GM18507 (cell line): ENCODE measurements at regions not wholly inside any gene's neighbourhood (a gene's known extent, or its start where the extent isn't known, plus 50 kb on each side); places are given as distances from the start of the nearest gene placed in this dataset.
"Not testable (repeated sequence)": the region's sequence is repeated elsewhere in the genome, so short reads cannot be mapped to it uniquely, and the experiment has no call there.

ENCODE experiments used
- DNase-seq: peaks from one replicate; pipeline ENCODE4 v3.0.0; 2011; ENCODE audit warnings: low read depth; ENCODE audit not compliant: insufficient read length; ENCODE audit errors: extremely low spot score
- FAIRE-seq: peaks from 2 replicates; lab custom pipeline; 2011; peaks lifted over from hg19 to GRCh38; lab: Jason Lieb, UNC

DNA sequence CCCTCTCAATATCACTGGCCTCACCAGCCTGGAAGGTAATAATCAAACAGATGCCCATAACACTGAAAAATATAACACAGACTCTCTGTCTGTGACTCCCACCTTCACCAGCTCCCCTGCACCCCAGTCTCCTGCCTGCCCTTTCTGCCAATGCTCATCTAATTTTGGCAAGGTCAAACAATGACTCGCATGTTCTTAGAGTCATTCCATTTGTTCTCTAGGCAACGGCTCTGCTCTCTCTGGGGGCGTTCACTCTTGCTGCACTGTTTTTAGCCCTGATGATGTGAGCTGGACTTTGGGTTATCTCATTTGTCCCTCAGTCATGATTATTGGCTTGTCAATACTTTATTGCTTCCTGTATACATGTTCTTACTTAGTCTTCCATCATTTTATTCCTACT, 691.8 kb downstream of the FLRT2 start:
- no peak for FAIRE-seq
- DNase-seq = no peak

DNA sequence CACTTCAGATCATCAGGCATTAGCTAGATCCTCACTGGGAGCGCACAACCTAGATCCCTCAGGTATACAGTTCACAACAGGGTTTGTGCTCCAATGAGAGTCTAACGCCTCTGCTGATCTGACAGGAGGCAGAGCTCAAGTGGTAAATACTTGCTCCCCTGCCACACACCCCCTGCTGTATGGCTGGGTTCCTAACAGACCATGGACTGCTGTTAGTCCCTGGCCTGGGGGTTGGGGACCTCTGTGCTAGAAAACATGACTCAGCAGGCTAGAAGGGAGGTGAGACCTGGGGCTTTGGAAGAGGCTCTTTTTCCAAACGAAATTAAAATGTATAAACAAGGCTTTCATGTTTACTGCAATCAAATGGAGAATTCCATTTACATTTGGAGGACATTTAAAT, 691.1 kb downstream of the FLRT2 start:
- no peak for FAIRE-seq
- no peak for DNase-seq

DNA sequence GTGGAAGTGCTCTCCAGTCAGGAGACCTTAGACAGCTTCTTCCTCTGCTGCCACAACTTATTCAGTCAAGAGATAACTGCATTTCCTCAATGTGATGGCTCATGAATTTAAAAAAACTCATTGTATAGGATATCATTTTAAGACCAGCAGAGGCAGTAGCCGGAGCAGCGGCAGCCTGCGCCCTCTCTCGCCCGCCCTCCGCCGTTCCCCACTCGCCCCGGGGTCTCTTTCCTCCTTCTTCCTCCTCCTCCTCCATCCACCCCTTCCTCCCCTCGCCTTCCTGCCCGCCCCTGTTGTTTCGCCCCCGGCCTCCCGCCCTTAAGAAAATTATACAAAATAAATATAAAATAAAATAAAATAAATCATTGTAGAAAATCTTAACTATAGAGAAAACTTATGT, 687.6 kb downstream of the FLRT2 start:
- no peak for DNase-seq
- no peak for FAIRE-seq

DNA sequence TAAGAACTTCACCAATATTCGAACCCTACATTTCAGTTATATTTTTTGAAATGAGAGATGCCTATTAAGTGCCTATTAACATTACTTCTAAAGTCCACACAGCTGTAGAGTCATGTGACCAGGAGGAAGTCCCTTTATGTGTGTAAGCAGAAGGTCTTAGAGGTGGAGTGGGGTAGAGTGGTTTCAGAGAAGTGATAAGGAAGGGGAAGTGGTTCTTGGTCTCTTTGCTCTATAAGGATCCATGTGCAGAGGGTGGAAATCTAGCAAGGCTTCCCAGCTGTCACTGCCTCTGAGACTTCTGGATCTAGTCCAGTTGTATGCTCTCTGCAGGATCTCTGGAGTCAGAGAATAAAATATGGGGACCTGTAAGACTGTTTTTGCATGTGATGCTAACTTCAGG, 673.9 kb downstream of the FLRT2 start:
- FAIRE-seq (no peak), DNase-seq (no peak)

DNA sequence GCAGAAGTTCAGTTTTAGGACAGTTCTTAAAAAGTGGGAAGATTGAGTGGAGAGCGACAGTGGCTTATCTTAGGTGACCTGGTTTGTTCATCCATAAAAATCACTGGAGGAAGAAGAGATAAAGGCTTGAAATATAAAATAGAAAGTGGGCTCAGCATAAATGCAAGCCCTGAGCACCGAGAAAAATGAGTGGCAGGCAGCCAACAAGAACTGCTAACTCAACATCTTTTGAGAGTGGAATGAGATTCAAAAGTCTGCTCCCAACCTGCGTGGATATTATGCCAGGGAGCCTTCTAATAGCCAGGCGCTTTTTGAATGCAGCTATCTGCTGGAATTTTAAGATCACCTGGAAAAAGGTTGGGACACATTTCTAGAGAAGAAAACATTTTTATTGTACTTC, 666.5 kb downstream of the FLRT2 start:
- DNase-seq (no peak), FAIRE-seq (no peak)

DNA sequence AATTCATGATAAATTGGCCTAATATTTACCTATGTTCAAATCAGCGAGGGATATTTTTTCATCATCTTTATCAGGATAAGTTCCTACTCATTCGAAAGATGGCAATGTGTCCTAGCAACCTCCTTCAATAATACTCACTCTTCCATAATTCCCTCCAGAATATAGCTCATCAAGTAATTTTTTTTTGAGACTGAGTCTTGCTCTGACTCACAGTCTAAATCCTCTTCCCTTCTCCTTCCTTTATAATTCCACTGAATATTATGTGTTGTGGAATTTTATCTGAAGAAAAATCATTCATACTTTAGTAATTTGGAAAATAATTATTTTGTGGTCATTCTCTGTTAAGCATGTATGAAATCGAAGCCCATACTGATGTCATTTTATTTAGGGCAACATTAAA, 663.8 kb downstream of the FLRT2 start:
- FAIRE-seq = no peak
- no peak for DNase-seq

DNA sequence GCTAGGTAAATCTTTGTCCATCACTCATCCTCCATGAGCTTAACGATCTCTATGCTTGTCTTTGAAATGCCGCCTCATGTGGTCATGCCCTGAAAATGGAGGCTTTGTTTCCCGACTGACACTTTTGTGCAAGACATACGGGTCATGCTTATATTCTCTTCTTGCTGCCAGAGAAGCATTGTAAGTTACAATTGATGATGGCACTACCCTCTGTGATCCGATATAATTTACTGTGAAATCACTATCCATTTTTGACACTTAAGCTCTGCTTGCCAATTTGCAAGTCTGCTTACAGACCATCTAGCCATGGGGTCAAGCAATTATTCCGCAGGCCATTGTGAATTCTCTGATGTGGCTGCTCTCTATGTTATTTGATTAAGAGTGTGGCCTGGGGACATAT, 650.0 kb downstream of the FLRT2 start:
- FAIRE-seq = no peak
- DNase-seq = no peak

DNA sequence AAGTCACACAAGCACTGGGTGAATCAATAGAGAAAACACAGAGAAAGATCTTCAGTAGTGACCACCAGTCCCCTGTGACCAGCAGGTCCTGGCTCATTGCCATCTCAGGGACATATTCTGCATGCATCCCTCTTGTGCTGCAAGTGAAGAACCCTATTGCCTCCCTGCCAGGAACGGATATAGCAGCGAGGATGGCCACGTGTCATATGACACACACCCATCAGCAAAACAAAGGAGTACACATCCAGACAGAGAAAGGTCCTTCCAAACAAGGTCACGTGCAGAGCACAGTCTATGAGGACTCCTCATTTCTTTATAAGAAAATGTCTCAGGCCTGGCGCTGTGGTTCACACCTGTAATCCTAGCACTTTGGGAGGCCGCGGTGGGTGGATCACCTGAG, 638.4 kb downstream of the FLRT2 start:
- DNase-seq (no peak), FAIRE-seq (no peak)

DNA sequence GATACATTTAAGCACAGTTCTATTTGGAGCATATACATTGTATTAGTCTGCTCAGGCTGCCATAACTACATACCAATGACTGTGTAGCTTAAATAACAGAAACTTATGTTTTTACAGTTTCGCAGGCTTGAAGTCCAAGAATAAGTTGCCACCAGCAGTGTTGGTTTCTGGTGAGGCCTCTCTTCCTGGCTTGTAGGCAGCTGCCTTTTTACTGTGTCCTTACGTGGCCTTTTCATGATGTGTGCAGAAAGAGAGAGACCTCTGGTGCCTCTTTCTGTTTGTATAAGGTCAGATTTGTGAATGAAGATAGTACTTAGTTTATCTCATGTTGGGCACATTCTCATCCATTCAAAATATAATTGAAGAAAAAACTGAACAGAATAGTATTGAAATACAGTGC, 636.6 kb downstream of the FLRT2 start:
- no peak for FAIRE-seq
- DNase-seq = no peak

DNA sequence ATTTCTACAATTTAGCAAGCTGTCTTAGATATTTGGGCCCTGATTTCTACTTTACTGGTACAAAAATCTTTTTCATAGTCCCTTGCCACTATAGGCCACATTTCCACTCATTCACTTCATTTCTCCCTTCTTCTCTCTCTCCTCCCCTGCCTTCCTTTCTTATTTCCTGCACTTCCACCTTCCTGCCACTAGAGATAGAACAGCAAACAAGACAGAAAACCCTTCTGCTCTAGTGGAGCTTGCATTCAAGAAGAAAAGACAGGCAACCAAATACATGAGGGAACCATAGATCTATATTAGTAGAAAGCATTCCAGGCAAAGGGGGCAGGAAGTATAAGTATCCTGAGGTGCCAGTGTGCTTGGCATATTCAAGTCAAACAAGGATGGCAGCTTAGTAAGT, 623.5 kb downstream of the FLRT2 start:
- no peak for FAIRE-seq

DNA sequence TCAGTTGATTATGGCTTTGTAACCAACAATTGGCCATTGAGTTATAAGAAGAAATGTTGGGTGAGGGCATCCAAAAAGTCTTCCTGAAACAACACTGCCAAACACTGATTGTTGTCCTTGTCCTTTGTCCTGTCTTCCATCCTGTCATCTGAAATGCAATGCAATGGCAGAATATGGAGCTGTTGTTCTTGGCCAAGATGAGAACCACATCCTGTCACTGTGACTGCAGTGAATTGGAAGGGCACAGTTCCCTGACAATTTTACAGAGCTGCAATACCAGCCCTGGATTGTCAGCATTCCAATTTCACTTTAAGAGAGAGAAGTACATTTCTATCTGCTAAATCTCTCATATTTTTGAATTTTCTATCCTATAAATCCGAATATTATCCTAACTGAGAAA, 613.3 kb downstream of the FLRT2 start:
- DNase-seq (no peak), FAIRE-seq (no peak)

More for the DNA sequence above, 623.5 kb downstream of the FLRT2 start:
- DNase-seq = no peak

DNA sequence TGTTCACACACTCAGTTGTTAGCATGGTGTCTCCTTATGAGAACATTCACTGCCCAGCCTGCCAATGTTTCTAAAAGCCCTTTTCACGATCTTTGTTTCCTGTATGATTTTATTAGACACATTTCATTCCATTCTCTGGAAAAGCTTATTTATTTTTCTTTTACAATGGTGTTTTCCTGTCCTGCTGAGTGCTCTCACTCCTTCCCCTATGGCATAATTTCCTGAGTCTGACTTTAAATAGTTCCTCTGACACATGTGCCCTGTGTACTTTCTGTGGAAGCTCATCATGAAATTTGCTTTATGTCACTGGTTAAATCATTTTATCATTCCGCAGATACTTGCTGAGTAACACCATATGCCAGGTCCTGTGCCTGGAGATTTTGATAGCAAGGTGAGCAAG, 612.0 kb downstream of the FLRT2 start:
- no peak for DNase-seq
- FAIRE-seq = no peak

DNA sequence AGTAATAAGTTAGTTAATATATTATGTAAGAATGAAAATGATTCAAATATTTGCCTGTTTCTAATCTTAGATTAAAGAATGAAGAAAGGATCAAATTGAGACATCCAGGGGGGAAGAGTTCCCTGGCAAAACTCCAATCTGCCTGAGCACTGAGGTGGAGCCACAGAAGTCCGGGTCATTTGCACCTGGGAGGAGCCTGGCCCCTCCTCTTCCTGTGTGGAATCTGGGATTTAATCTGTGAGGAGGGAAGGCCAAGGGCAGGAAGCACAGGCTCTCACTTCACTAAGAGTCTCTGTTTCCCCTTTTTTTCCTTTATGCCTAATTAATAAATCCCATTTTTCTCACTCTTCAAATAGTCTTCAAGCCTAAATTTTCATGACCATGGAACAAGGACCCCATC, 599.5 kb downstream of the FLRT2 start:
- DNase-seq = no peak
- no peak for FAIRE-seq

DNA sequence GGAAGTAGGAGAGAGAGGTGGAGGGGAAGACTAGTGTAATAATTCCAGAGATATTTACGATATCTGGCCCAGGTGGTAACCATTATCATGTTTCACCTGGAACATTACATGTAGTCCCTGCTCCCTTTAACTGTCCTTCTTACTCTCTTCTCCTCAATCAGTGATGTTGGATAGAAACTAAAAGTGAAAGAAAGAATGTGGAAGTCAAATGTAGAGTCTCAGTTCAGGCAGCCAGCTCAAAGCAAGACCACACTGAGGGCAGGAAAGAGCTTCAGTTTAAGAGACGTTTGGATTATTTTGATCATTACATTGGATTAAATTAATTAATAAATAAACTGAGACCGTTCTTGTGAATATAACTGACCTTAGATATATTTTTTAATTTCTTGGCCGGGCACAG, 594.4 kb downstream of the FLRT2 start:
- DNase-seq = no peak
- FAIRE-seq = no peak

DNA sequence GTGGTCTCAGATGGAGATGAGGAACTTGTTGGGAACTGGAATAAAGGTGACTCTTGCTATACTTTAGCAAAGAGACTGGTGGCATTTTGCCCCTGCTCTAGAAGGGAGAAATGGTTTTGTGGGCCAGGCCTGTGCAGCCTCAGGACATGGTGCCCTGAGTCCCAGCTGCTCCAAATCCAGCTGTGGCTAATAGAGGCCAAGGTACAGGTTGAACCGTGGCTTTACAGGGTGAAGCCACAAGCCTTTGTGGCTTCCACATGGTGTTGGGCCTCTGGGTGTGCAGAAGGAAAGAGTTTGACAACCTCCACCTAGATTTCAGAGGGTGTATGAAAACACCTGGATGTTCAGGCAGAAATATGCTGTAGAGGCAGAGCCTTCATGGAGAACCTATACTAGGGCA, 586.0 kb downstream of the FLRT2 start:
- DNase-seq = no peak

DNA sequence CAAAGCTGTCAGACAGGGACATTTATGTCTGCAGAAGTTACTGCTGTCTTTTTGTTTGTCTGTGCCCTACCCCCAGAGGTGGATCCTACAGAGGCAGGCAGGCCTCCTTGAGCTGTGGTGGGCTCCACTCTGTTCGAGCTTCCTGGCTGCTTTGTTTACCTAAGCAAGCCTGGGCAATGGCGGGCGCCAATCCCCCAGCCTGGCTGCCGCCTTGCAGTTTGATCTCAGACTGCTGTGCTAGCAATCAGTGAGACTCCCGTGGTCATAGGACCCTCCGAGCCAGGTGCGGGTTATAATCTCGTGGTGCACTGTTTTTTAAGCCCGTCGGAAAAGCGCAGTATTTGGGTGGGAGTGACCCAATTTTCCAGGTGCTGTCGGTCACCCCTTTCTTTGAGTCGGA, 580.9 kb downstream of the FLRT2 start:
- not testable (repeated sequence) for DNase-seq, FAIRE-seq

More for the DNA sequence above, 586.0 kb downstream of the FLRT2 start:
- FAIRE-seq = no peak

DNA sequence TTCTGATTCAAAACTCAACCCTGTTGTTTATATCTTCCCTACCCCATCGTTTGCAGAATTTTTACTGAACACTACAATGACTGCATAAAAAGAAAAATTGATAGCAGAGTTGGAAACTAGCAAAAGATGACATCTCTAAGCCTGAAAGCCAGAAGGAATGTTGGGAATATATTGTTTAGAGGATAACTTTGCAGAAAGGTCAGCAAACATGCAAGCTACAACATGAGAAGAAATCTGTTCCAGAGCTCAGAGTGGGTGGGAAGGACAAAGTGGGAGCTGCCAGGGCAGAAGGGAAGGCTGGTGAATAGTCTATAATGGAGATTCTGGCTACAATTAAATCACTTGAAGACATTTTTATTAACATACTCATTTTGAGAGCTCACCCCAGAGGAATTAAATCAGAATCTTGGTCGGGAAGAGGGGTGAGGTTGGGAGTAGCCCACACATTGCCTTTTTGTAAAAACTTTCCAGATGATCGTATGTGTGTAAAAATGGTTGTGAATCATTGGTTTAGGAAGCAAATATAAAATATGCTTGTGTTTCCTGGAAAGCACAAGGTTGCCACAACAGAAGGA, 574.8 kb downstream of the FLRT2 start:
- DNase-seq = no peak
- no peak for FAIRE-seq

DNA sequence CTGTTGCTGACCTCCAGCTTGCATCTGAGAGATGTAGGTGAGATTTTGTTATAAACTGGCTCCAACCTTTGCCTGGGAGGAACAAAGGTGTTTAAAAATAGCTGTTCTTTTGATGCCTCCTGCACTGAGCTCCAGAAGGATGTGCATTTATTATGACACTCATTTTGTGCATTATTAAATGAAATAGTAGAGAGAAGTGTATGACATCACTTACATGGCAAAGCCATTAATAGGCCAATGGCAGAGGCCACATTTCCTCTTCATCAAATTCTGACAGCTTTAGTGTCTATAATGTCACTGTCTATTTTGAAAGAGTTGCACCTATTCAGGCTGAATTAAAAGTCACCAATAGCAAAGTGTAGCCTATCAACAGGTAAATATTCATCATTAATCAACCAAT, 564.6 kb downstream of the FLRT2 start:
- no peak for FAIRE-seq
- DNase-seq = no peak

DNA sequence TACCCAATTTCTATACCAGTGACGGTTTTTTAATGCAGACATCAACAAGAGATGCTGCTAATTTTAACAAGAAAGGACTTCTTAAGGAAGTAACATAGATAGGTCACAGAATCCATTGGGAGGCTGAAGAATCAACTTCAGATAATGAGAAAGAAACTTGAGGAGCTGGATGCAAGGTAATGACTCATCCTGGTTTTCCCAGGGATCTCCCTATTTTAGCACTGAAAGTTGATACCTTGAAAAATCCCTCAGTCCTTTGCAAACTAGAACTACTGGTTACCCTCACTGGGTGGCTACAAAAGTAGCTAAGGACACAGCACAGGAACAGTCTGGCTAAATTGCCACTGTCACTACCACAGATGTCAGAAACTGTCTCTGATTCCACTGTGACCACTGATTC, 561.9 kb downstream of the FLRT2 start:
- FAIRE-seq (no peak), DNase-seq (no peak)

DNA sequence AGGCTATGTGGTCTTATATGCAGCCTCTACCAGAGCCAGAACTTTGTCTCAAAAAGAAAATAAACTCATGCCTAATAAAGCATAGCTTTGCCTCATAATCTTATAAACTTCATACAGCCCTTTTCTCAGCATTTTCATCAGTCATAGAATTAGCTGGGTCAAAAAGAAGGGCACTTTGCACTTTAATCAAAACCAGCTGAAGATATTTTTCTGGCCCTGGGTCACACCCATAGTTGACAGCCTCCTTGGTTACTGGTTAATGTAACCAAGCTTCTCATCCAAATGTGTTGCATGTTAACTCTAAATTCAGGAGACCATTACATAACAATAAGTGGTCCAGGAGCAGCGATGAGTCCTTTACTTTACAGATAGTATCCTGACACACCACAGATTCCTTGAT, 558.2 kb downstream of the FLRT2 start:
- FAIRE-seq = no peak

DNA sequence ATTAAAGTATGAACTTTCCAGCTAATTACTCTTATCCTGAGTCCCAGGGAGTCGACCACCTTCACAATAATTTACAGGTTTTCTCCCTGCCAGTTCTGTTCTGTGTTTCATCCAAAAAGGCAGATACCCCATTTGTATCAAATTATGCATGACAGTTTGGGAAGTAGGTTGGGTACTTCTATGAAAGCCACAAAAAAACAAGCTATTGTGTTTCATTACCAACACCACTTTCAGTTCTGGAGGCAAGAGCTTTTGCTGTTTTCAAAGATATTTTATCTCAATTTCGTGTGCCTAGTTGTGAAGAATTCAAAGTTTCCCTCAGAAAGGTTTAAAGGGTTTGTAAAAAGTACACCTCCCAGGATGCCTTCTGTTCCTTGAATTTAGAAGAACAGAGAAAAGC, 557.4 kb downstream of the FLRT2 start:
- FAIRE-seq (no peak), DNase-seq (no peak)

More for the DNA sequence above, 558.2 kb downstream of the FLRT2 start:
- no peak for DNase-seq

DNA sequence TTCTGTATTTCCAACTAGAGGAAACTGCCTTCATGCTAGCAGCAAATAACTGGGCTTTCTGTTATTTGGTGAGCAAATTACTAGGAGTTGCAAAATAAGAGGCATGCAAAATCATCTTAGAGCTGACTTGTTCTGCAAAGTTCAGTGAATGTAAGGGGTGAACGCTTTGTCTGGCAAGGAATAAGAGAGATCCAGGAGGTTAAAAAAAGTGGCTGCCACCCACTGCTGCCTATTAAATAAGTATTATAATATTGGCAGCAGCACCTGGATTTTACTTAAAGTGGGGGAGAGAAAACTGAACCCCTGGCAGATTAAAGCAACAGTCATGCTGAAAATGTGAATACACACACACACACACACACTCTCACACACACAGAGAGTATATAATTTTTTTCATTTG, 557.0 kb downstream of the FLRT2 start:
- FAIRE-seq (no peak), DNase-seq (no peak)
